ENCODE measurements at regions not wholly inside any gene's neighbourhood (a gene's known extent, or its start where the extent isn't known, plus 50 kb on each side); places are given as distances from the start of the nearest gene placed in this dataset.

DNA sequence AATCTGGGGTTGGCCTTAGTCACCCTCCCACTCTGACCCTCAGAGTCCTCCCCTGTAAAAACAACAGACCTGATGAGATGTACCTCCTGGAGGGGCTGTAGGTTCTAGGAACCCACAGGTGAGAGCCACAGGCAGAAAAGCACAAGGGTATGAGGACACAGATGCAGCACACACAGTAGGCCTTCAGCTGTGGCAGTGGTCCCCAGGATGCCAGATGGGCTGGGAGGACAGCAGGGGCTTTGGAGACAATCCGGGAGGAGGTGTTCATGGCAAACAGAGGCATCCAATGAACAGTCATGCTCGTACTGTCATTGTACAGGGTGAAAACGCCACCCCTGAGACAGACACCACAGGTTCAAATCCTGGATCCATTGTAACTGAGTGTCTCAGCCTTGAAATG lies 463.1 kb downstream of the MATN1 start:
- no peaks in the 10 kb centered on the region for H3K79me2 ChIP-seq (ENCODE audit: control insufficient read depth, insufficient read depth, low read length)
- DNase-seq (ENCODE audit: low read depth, low spot score), result no peak
- dilution Hi-C loops (cut with MboI; ENCODE audit: extremely low pct_ligation_motif_present, low sequenced_read_pairs), result no loop called here
- H3K27me3 ChIP-seq (ENCODE audit: control insufficient read depth, extremely low read depth, insufficient read depth, low read length), result peaks cover 5% of the 10 kb centered on the region
- no peaks in the 10 kb centered on the region for H4K20me1 ChIP-seq (ENCODE audit: control insufficient read depth, extremely low read depth, insufficient read depth, low read length)
- H3K4me1 ChIP-seq (ENCODE audit: control insufficient read depth, extremely low read depth, insufficient read depth, low read length), result no peaks in the 10 kb centered on the region
- H2AFZ ChIP-seq (ENCODE audit: control insufficient read depth, low read length), result no peak overlapping the region
- no peaks in the 10 kb centered on the region for H3K36me3 ChIP-seq (ENCODE audit: control insufficient read depth in 2 of 2, extremely low read depth in 1 of 2, insufficient read depth in 2 of 2, low read length in 2 of 2)
- no peaks in the 10 kb centered on the region for H3K9me1 ChIP-seq (ENCODE audit: control insufficient read depth, extremely low read depth, insufficient read depth, low read length)
- TF ChIP-seq, protein P1, sequence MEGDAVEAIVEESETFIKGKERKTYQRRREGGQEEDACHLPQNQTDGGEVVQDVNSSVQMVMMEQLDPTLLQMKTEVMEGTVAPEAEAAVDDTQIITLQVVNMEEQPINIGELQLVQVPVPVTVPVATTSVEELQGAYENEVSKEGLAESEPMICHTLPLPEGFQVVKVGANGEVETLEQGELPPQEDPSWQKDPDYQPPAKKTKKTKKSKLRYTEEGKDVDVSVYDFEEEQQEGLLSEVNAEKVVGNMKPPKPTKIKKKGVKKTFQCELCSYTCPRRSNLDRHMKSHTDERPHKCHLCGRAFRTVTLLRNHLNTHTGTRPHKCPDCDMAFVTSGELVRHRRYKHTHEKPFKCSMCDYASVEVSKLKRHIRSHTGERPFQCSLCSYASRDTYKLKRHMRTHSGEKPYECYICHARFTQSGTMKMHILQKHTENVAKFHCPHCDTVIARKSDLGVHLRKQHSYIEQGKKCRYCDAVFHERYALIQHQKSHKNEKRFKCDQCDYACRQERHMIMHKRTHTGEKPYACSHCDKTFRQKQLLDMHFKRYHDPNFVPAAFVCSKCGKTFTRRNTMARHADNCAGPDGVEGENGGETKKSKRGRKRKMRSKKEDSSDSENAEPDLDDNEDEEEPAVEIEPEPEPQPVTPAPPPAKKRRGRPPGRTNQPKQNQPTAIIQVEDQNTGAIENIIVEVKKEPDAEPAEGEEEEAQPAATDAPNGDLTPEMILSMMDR (optimal IDR thresholded peaks at IDR 0.05 in 1 of 3, IDR thresholded peaks at IDR 0.05 in 1 of 3, conservative IDR thresholded peaks at IDR 0.05 in 1 of 3; ENCODE audit: extremely low read depth in 1 of 3, insufficient read depth in 2 of 3, low read length in 3 of 3), result no peak
- TF ChIP-seq EZH2 (IDR thresholded peaks at IDR 0.05; ENCODE audit: low read length), result no peak
- no peak overlapping the region for H3K27ac ChIP-seq (ENCODE audit: control insufficient read depth, insufficient read depth, low read length)
- no peaks in the 10 kb centered on the region for H3K9me3 ChIP-seq (ENCODE audit: control insufficient read depth, low read depth, low read length)
- no peak for FAIRE-seq
- no peak overlapping the region for H3K4me3 ChIP-seq (ENCODE audit: control insufficient read depth in 2 of 3, extremely low read depth in 1 of 3, insufficient read depth in 2 of 3, low read depth in 1 of 3, low read length in 3 of 3)
- no peak overlapping the region for H3K9ac ChIP-seq (ENCODE audit: control insufficient read depth, extremely low read depth, insufficient read depth, low read length)
- no peak overlapping the region for H3K4me2 ChIP-seq (ENCODE audit: control insufficient read depth, extremely low read depth, insufficient read depth, low read depth, low read length)

DNA sequence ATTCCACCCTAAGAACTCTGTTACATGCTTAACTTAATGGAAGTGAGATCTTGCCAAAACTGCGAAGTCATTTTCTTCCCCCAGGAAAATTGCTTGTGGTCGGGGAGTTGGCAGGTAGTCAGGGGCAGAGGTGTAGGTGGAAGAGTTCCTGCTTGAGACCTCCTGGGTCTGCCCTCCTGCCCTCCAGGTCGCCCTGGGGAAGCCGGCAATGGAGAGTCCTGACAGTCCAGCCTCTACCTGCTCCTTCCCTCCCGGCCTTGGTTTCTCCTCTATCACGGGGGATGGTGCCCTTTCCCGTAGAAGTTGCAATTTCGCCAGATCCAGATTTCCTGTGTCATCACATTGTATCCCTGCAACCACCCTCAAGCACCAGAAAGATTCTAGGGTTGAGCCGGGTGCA lies 463.8 kb downstream of the MATN1 start:
- dilution Hi-C loops (cut with MboI; ENCODE audit: extremely low pct_ligation_motif_present, low sequenced_read_pairs), result no loop called here
- Histone ChIP-seq H3K27ac (ENCODE audit: control insufficient read depth, insufficient read depth, low read length) (no peak overlapping the region), H3K4me3 (ENCODE audit: control insufficient read depth in 2 of 3, extremely low read depth in 1 of 3, insufficient read depth in 2 of 3, low read depth in 1 of 3, low read length in 3 of 3) (no peak overlapping the region), H3K4me2 (ENCODE audit: control insufficient read depth, extremely low read depth, insufficient read depth, low read depth, low read length) (no peak overlapping the region), H2AFZ (ENCODE audit: control insufficient read depth, low read length) (no peak overlapping the region), H3K79me2 (ENCODE audit: control insufficient read depth, insufficient read depth, low read length) (no peaks in the 10 kb centered on the region), H3K9ac (ENCODE audit: control insufficient read depth, extremely low read depth, insufficient read depth, low read length) (no peak overlapping the region), H3K4me1 (ENCODE audit: control insufficient read depth, extremely low read depth, insufficient read depth, low read length) (no peaks in the 10 kb centered on the region), H3K9me3 (ENCODE audit: control insufficient read depth, low read depth, low read length) (no peaks in the 10 kb centered on the region), H4K20me1 (ENCODE audit: control insufficient read depth, extremely low read depth, insufficient read depth, low read length) (no peaks in the 10 kb centered on the region), H3K9me1 (ENCODE audit: control insufficient read depth, extremely low read depth, insufficient read depth, low read length) (no peaks in the 10 kb centered on the region), H3K27me3 (ENCODE audit: control insufficient read depth, extremely low read depth, insufficient read depth, low read length) (peaks cover 5% of the 10 kb centered on the region), H3K36me3 (ENCODE audit: control insufficient read depth in 2 of 2, extremely low read depth in 1 of 2, insufficient read depth in 2 of 2, low read length in 2 of 2) (no peaks in the 10 kb centered on the region)
- TF ChIP-seq EZH2 (IDR thresholded peaks at IDR 0.05; ENCODE audit: low read length), result no peak
- DNase-seq (ENCODE audit: low read depth, low spot score), result no peak
- FAIRE-seq, result no peak

- dilution Hi-C loops (cut with MboI; ENCODE audit: extremely low pct_ligation_motif_present, low sequenced_read_pairs), result no loop called here
- H3K27me3 ChIP-seq (ENCODE audit: control insufficient read depth, extremely low read depth, insufficient read depth, low read length), result peaks cover 5% of the 10 kb centered on the region
These were observed 464.5 kb downstream of the MATN1 start for GRCh38 chr1:30258876-30259275.

More at GRCh38 chr1:30258876-30259275, 464.5 kb downstream of the MATN1 start:
- H3K4me3 ChIP-seq (ENCODE audit: control insufficient read depth in 2 of 3, extremely low read depth in 1 of 3, insufficient read depth in 2 of 3, low read depth in 1 of 3, low read length in 3 of 3), result no peak overlapping the region
- no peak overlapping the region for H3K4me2 ChIP-seq (ENCODE audit: control insufficient read depth, extremely low read depth, insufficient read depth, low read depth, low read length)
- no peak overlapping the region for H3K9ac ChIP-seq (ENCODE audit: control insufficient read depth, extremely low read depth, insufficient read depth, low read length)
- no peak for TF ChIP-seq EZH2 (IDR thresholded peaks at IDR 0.05; ENCODE audit: low read length)
- TF ChIP-seq, protein P1 (optimal IDR thresholded peaks at IDR 0.05 in 1 of 3, IDR thresholded peaks at IDR 0.05 in 1 of 3, conservative IDR thresholded peaks at IDR 0.05 in 1 of 3; ENCODE audit: extremely low read depth in 1 of 3, insufficient read depth in 2 of 3, low read length in 3 of 3), result no peak
- no peaks in the 10 kb centered on the region for H3K9me1 ChIP-seq (ENCODE audit: control insufficient read depth, extremely low read depth, insufficient read depth, low read length)
- FAIRE-seq (no peak), DNase-seq (ENCODE audit: low read depth, low spot score) (no peak)
- H3K79me2 ChIP-seq (ENCODE audit: control insufficient read depth, insufficient read depth, low read length), result no peaks in the 10 kb centered on the region
- no peaks in the 10 kb centered on the region for H3K4me1 ChIP-seq (ENCODE audit: control insufficient read depth, extremely low read depth, insufficient read depth, low read length)
- no peak overlapping the region for H3K27ac ChIP-seq (ENCODE audit: control insufficient read depth, insufficient read depth, low read length)
- H3K36me3 ChIP-seq (ENCODE audit: control insufficient read depth in 2 of 2, extremely low read depth in 1 of 2, insufficient read depth in 2 of 2, low read length in 2 of 2), result no peaks in the 10 kb centered on the region
- H2AFZ ChIP-seq (ENCODE audit: control insufficient read depth, low read length), result no peak overlapping the region
- H4K20me1 ChIP-seq (ENCODE audit: control insufficient read depth, extremely low read depth, insufficient read depth, low read length), result no peaks in the 10 kb centered on the region
- no peaks in the 10 kb centered on the region for H3K9me3 ChIP-seq (ENCODE audit: control insufficient read depth, low read depth, low read length)

All from keratinocyte (primary cell).